Testis (tissue), 2 donors: ENCODE measurements at regions not wholly inside any gene's neighbourhood (a gene's known extent, or its start where the extent isn't known, plus 50 kb on each side); places are given as distances from the start of the nearest gene placed in this dataset.

Experiments used
- DNase-seq: peaks from one replicate; pipeline ENCODE4 v3.0.0-alpha.2; 2019
- H3K27ac ChIP-seq, 2 donors: fragments of 200-600 bp; sonication (generic); one replicate each; pipeline ENCODE4 v1.5.1; 2019
- H3K27me3 ChIP-seq: fragments of 200-600 bp; sonication (generic); one replicate; pipeline ENCODE4 v1.5.1; 2019
- H3K36me3 ChIP-seq: fragments of 200-600 bp; sonication (generic); one replicate; pipeline ENCODE4 v1.5.1; 2017; ENCODE audit warnings: low read depth; ENCODE audit errors: missing control alignments
- H3K4me1 ChIP-seq: fragments of 200-600 bp; sonication (generic); one replicate; pipeline ENCODE4 v1.5.1; 2019
- H3K4me3 ChIP-seq, 2 donors: fragments of 200-600 bp; sonication (generic); one replicate each; pipeline ENCODE4 v1.5.1; 2017 to 2019
- H3K9me3 ChIP-seq: fragments of 200-600 bp; sonication (generic); one replicate; pipeline ENCODE4 v1.5.1; 2017
- POLR2A ChIP-seq: fragments of 450-650 bp; IDR thresholded peaks from one replicate; pipeline ENCODE4 v1.6.1; 2017; ENCODE audit warnings: antibody characterized with exemption, mild to moderate bottlenecking, moderate library complexity
- whole genome bisulfite sequencing, 2 donors: methylation state at CpG; one replicate each; pipeline ENCODE4 v1.1.5; 2018; 5-methylcytosine and 5-hydroxymethylcytosine counted together
- intact Hi-C: fragments of 100-400 bp; cut with DNase I; formaldehyde crosslinking; loops from one replicate; pipeline ENCODE4 v1.15.1; 2023; ENCODE audit warnings: low total_unique reads
- TF ChIP-seq, protein P1 (sequence below), 3 experiments: fragments of 450-650 bp in 2 of 3; fragments of 200-600 bp in 1 of 3; sonication (generic) in 1 of 3; IDR thresholded peaks; one replicate each; pipeline ENCODE4 v1.5.1; 2016 to 2019; ENCODE audit warnings: antibody characterized with exemption in 3 of 3, mild to moderate bottlenecking in 2 of 3, moderate library complexity in 1 of 3

DNA sequence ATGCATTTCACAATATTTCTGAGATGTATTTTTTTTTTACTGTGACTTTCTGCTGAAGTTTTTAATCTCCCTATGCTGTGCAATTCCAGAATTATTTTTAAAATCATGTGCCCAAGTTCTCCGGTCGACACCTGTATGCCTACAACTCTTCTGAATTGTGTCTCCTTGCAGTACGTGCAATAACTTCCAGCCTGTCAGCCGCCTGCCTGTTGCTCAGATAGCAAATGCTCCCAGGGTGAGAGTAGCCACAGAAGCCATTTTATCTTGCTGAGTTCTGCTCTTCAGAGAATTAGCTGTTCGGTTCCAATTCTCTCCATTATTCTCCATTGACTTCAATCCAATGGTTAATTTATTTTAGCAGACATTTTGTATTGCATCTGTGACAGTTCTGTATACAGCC, 188.3 kb downstream of the CDC14C start:
- DNase-seq: no peak
- H3K4me3 ChIP-seq: no peak overlapping the region
- no peak overlapping the region for H3K27ac ChIP-seq
- H3K27me3 ChIP-seq: no peaks in the 10 kb centered on the region
- intact Hi-C loops: no loop called here
- WGBS, 2 donors: 66 to 70% methylated on average over 5 of the region's 5 CpGs
- H3K36me3 ChIP-seq: no peaks in the 10 kb centered on the region
- H3K9me3 ChIP-seq: no peaks in the 10 kb centered on the region
- H3K4me1 ChIP-seq: no peaks in the 10 kb centered on the region
- TF ChIP-seq POLR2A: no peak
- TF ChIP-seq, protein P1, sequence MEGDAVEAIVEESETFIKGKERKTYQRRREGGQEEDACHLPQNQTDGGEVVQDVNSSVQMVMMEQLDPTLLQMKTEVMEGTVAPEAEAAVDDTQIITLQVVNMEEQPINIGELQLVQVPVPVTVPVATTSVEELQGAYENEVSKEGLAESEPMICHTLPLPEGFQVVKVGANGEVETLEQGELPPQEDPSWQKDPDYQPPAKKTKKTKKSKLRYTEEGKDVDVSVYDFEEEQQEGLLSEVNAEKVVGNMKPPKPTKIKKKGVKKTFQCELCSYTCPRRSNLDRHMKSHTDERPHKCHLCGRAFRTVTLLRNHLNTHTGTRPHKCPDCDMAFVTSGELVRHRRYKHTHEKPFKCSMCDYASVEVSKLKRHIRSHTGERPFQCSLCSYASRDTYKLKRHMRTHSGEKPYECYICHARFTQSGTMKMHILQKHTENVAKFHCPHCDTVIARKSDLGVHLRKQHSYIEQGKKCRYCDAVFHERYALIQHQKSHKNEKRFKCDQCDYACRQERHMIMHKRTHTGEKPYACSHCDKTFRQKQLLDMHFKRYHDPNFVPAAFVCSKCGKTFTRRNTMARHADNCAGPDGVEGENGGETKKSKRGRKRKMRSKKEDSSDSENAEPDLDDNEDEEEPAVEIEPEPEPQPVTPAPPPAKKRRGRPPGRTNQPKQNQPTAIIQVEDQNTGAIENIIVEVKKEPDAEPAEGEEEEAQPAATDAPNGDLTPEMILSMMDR (IDR thresholded peaks at IDR 0.05): no peak

GRCh38 chr7:49119706-49120105, 195.4 kb downstream of the CDC14C start:
- no peak for TF ChIP-seq POLR2A
- TF ChIP-seq, protein P1 (IDR thresholded peaks at IDR 0.05): no peak
- WGBS, 2 donors: 80 to 98% methylated on average over 1 to 2 of the region's 2 CpGs
- Histone ChIP-seq H3K9me3 (no peaks in the 10 kb centered on the region), H3K4me3 (no peak overlapping the region), H3K27me3 (no peaks in the 10 kb centered on the region), H3K36me3 (no peaks in the 10 kb centered on the region), H3K4me1 (no peaks in the 10 kb centered on the region), H3K27ac (no peak overlapping the region)
- DNase-seq: no peak
- intact Hi-C loops: no loop called here

GRCh38 chr7:49125246-49125645, 200.9 kb downstream of the CDC14C start:
- no peak for TF ChIP-seq POLR2A
- TF ChIP-seq, protein P1 (IDR thresholded peaks at IDR 0.05): no peak
- DNase-seq: no peak
- WGBS, 2 donors: 58 to 65% methylated on average over 3 of the region's 3 CpGs

DNA sequence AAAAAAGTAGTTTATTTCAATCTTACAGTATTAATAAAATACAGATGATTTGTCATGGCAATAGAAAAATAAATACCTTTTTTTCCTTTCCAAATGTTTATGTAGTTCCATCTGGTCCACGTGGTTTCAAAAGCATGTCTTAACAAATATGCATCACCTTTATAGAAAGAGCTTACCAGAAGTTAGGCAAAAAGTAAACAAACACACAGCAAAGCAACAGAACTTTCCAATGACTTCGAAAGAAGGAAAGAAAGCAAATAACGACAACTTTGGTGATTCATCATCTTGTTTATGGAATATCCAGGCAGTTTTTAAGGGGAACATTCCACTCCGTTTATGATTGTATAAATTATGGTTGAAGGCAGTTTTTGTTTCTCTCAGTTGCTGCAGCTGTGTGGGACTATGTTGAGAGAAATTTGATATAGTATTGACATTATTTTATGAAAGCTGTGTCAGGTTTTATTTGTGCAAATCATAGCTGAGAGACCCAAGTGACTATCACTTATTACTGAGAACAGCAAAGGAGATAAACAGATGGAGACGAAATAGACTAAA, 203.1 kb downstream of the CDC14C start:
- no peaks in the 10 kb centered on the region for H3K27me3 ChIP-seq
- no peaks in the 10 kb centered on the region for H3K4me1 ChIP-seq
- H3K4me3 ChIP-seq: no peak overlapping the region
- no peak for DNase-seq
- 44 to 48% methylated on average over 5 of the region's 5 CpGs for WGBS, 2 donors
- no peak overlapping the region for H3K27ac ChIP-seq
- TF ChIP-seq POLR2A: no peak
- TF ChIP-seq, protein P1 (IDR thresholded peaks at IDR 0.05): no peak
- no peaks in the 10 kb centered on the region for H3K9me3 ChIP-seq
- intact Hi-C loops: no loop called here
- no peaks in the 10 kb centered on the region for H3K36me3 ChIP-seq

More at GRCh38 chr7:49125246-49125645, 200.9 kb downstream of the CDC14C start:
- Histone ChIP-seq H3K9me3 (no peaks in the 10 kb centered on the region), H3K27me3 (no peaks in the 10 kb centered on the region), H3K4me3 (no peak overlapping the region), H3K27ac (no peak overlapping the region), H3K4me1 (no peaks in the 10 kb centered on the region), H3K36me3 (no peaks in the 10 kb centered on the region)
- intact Hi-C loops: no loop called here

DNA sequence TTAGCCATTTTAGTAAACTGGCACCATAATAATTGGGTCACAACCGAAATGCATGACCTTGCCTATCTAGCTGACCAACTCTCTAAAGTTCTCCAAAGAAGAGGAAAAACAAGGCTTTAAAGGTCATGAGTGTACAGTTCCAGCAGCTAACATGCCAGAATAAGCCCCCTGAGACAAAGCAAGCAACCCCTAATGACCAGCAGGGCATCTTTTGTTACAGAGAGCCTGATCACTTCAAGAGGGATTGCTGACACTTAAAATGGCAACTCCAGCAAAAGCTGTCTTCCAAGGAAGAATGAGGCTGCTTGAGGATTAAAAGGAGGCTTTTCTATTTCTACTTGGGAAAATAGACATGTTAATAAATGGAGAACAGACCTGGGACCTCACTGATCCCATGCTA, 213.6 kb downstream of the CDC14C start:
- intact Hi-C loops: no loop called here
- Histone ChIP-seq H3K9me3 (no peaks in the 10 kb centered on the region), H3K36me3 (no peaks in the 10 kb centered on the region), H3K27ac (no peak overlapping the region), H3K27me3 (no peaks in the 10 kb centered on the region), H3K4me3 (no peak overlapping the region), H3K4me1 (no peaks in the 10 kb centered on the region)
- TF ChIP-seq, protein P1 (IDR thresholded peaks at IDR 0.05): no peak
- no peak for TF ChIP-seq POLR2A
- no peak for DNase-seq
- 75 to 79% methylated on average over 1 of the region's 1 CpG for WGBS, 2 donors
